ENCODE measurements at regions not wholly inside any gene's neighbourhood (a gene's known extent, or its start where the extent isn't known, plus 50 kb on each side); places are given as distances from the start of the nearest gene placed in this dataset.

DNA sequence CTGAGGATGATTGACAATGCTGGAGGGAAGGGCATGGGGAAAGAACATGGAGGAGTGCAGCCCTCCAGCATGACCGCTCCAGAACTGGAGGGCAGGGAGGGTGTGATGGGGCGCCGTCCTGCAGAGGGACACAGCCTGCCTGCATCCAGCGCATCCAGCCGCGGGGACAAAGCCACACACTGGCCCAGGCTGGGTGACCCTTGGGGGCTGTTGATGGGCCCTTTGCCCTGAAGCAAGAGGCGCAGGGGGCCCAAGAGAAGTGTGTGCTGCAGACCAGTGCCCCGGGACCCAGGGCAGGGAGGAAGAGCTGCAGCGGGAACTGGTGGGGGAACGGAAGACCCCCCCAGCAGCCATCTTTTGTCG is 169.8 kb upstream of the PPP1R26 start:
- TF ChIP-seq, protein P1, sequence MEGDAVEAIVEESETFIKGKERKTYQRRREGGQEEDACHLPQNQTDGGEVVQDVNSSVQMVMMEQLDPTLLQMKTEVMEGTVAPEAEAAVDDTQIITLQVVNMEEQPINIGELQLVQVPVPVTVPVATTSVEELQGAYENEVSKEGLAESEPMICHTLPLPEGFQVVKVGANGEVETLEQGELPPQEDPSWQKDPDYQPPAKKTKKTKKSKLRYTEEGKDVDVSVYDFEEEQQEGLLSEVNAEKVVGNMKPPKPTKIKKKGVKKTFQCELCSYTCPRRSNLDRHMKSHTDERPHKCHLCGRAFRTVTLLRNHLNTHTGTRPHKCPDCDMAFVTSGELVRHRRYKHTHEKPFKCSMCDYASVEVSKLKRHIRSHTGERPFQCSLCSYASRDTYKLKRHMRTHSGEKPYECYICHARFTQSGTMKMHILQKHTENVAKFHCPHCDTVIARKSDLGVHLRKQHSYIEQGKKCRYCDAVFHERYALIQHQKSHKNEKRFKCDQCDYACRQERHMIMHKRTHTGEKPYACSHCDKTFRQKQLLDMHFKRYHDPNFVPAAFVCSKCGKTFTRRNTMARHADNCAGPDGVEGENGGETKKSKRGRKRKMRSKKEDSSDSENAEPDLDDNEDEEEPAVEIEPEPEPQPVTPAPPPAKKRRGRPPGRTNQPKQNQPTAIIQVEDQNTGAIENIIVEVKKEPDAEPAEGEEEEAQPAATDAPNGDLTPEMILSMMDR (IDR thresholded peaks at IDR 0.05) = no peak
- no peak for TF ChIP-seq EP300 (IDR thresholded peaks at IDR 0.05)
